T-helper 2 cell treated with Interferon-gamma antibody and Interleukin-4, amounts not matched to agents 5 μg/mL and 100 μg/mL, for 36 hours (primary cell): ENCODE measurements at regions not wholly inside any gene's neighbourhood (a gene's known extent, or its start where the extent isn't known, plus 50 kb on each side); places are given as distances from the start of the nearest gene placed in this dataset.
"Not testable (repeated sequence)": the region's sequence is repeated elsewhere in the genome, so short reads cannot be mapped to it uniquely, and the experiment has no call there.

Experiments used
- DNase-seq: peaks from one replicate; pipeline ENCODE4 v3.0.0; 2021; ENCODE audit warnings: low spot score
- H3K27ac Mint-ChIP-seq: one replicate; pipeline ENCODE4 v1.8.0; 2021; ENCODE audit warnings: mild to moderate bottlenecking, mixed read lengths
- H3K27me3 Mint-ChIP-seq: one replicate; pipeline ENCODE4 v1.8.0; 2021; ENCODE audit warnings: low read depth, mixed read lengths
- H3K36me3 Mint-ChIP-seq: one replicate; pipeline ENCODE4 v1.8.0; 2021; ENCODE audit warnings: low read depth, mixed read lengths
- H3K4me1 Mint-ChIP-seq: one replicate; pipeline ENCODE4 v1.8.0; 2021; ENCODE audit warnings: low read depth, mixed read lengths
- H3K4me3 Mint-ChIP-seq: one replicate; pipeline ENCODE4 v1.8.0; 2022; ENCODE audit warnings: mild to moderate bottlenecking, moderate library complexity, mixed read lengths
- H3K9me3 Mint-ChIP-seq: one replicate; pipeline ENCODE4 v1.8.0; 2021; ENCODE audit warnings: mixed read lengths

DNA sequence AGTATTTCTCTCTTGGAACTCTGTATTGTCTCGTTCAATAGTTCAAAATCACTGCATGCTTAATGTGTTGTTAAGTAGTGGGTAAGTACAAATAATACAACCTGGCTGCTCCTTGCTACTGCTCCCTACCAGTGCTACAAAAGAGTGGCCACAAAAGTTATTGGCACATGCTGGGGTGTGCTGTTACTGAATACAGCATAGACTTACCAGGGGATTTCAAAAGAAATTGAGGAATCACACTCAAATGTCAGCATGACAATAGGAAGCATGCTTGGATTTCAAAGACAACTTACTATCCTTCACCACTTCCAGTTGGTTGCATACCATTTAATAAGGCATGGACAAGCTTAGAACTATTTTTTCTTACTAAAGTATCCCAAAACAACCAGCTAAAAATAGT lies 1041.3 kb upstream of the SPRY2 start:
- no peaks in the 10 kb centered on the region for H3K4me1 Mint-ChIP-seq

GRCh38 chr13:81381560-81381959 lies 1040.6 kb upstream of the SPRY2 start:
- no peak overlapping the region for H3K27ac Mint-ChIP-seq
- no peaks in the 10 kb centered on the region for H3K27me3 Mint-ChIP-seq
- H3K36me3 Mint-ChIP-seq = no peaks in the 10 kb centered on the region
- H3K9me3 Mint-ChIP-seq = peaks cover 36% of the 10 kb centered on the region
- H3K4me3 Mint-ChIP-seq = no peak overlapping the region
- H3K4me1 Mint-ChIP-seq = no peaks in the 10 kb centered on the region
- no peak for DNase-seq

More for the DNA sequence above, 1041.3 kb upstream of the SPRY2 start:
- H3K4me3 Mint-ChIP-seq = no peak overlapping the region
- DNase-seq = no peak
- H3K27ac Mint-ChIP-seq = no peak overlapping the region
- H3K9me3 Mint-ChIP-seq = peaks cover 36% of the 10 kb centered on the region
- H3K27me3 Mint-ChIP-seq = no peaks in the 10 kb centered on the region
- no peaks in the 10 kb centered on the region for H3K36me3 Mint-ChIP-seq

GRCh38 chr13:81379183-81379582 lies 1038.3 kb upstream of the SPRY2 start:
- DNase-seq = no peak
- Mint-ChIP-seq H3K27ac (no peak overlapping the region), H3K4me1 (no peaks in the 10 kb centered on the region), H3K36me3 (no peaks in the 10 kb centered on the region), H3K9me3 (peaks cover 25% of the 10 kb centered on the region), H3K27me3 (no peaks in the 10 kb centered on the region), H3K4me3 (no peak overlapping the region)

- no peaks in the 10 kb centered on the region for H3K4me1 Mint-ChIP-seq
- no peaks in the 10 kb centered on the region for H3K36me3 Mint-ChIP-seq
- no peak overlapping the region for H3K27ac Mint-ChIP-seq
- H3K27me3 Mint-ChIP-seq = no peaks in the 10 kb centered on the region
- no peak for DNase-seq
- no peak overlapping the region for H3K4me3 Mint-ChIP-seq
- peaks cover 23% of the 10 kb centered on the region for H3K9me3 Mint-ChIP-seq
These were observed 1037.0 kb upstream of the SPRY2 start for GRCh38 chr13:81377921-81378320.

GRCh38 chr13:81375709-81376108 lies 1034.8 kb upstream of the SPRY2 start:
- H3K27ac Mint-ChIP-seq = no peak overlapping the region
- DNase-seq = no peak
- no peaks in the 10 kb centered on the region for H3K4me1 Mint-ChIP-seq
- H3K36me3 Mint-ChIP-seq = no peaks in the 10 kb centered on the region
- no peak overlapping the region for H3K4me3 Mint-ChIP-seq
- peaks cover 30% of the 10 kb centered on the region for H3K9me3 Mint-ChIP-seq
- no peaks in the 10 kb centered on the region for H3K27me3 Mint-ChIP-seq

DNA sequence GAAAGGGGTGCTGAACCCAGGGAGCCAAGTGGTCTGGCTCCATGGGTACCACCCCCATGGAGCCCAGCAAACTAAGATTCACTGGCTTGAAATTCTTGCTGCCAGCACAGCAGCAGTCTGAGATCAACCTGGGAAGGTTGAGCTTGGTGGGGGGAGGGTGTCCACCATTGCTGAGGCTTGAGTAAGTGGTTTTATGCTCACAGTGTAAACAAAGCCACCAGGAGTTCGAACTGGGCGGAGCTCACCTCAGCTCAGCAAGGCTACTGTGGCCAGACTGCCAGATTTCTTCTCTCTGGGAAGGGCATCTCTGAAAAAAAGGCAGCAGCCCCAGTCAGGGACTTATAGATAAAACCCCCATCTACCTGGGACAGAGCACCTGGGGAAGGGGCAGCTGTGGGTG lies 1021.8 kb upstream of the SPRY2 start:
- DNase-seq, H3K27me3 Mint-ChIP-seq, H3K36me3 Mint-ChIP-seq, H3K4me1 Mint-ChIP-seq, H3K27ac Mint-ChIP-seq, H3K4me3 Mint-ChIP-seq: not testable (repeated sequence)
- H3K9me3 Mint-ChIP-seq = peaks cover 33% of the 10 kb centered on the region

DNA sequence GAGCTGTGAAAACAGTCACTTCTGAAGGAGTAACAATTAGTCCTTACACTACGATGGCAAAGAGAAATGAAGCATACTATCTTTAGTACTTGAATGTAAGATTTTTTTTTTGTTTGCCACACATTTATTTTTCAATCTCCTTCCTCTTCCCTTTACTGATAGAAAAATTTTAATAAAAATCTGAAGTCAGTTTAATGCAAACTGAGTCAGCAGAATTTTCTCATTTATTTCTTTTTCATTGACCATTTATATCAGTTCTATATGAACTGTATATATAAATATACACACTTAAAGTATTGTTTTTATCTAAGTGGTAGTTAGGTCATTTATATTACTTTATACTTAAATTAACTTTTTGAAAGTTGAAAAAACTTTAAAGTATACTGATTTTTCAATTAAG lies 1009.1 kb upstream of the SPRY2 start:
- peaks cover 22% of the 10 kb centered on the region for H3K9me3 Mint-ChIP-seq
- no peak overlapping the region for H3K4me3 Mint-ChIP-seq
- no peak for DNase-seq
- no peaks in the 10 kb centered on the region for H3K27me3 Mint-ChIP-seq
- H3K36me3 Mint-ChIP-seq = no peaks in the 10 kb centered on the region
- H3K27ac Mint-ChIP-seq = no peak overlapping the region
- H3K4me1 Mint-ChIP-seq = no peaks in the 10 kb centered on the region

GRCh38 chr13:81340118-81341069 lies 999.5 kb upstream of the SPRY2 start:
- H3K36me3 Mint-ChIP-seq, H3K27ac Mint-ChIP-seq, H3K4me3 Mint-ChIP-seq, H3K27me3 Mint-ChIP-seq, H3K4me1 Mint-ChIP-seq, DNase-seq: not testable (repeated sequence)
- H3K9me3 Mint-ChIP-seq = peaks cover 25% of the 10 kb centered on the region

- H3K27me3 Mint-ChIP-seq, H3K27ac Mint-ChIP-seq, H3K4me1 Mint-ChIP-seq, H3K36me3 Mint-ChIP-seq, DNase-seq, H3K4me3 Mint-ChIP-seq: not testable (repeated sequence)
- peaks cover 19% of the 10 kb centered on the region for H3K9me3 Mint-ChIP-seq
These were observed 998.7 kb upstream of the SPRY2 start for GRCh38 chr13:81339666-81340065.

- no peak overlapping the region for H3K27ac Mint-ChIP-seq
- H3K36me3 Mint-ChIP-seq = no peaks in the 10 kb centered on the region
- DNase-seq = no peak
- no peaks in the 10 kb centered on the region for H3K27me3 Mint-ChIP-seq
- H3K4me3 Mint-ChIP-seq = no peak overlapping the region
- H3K9me3 Mint-ChIP-seq = peaks cover 4% of the 10 kb centered on the region
- no peaks in the 10 kb centered on the region for H3K4me1 Mint-ChIP-seq
These were observed 993.6 kb upstream of the SPRY2 start for GRCh38 chr13:81334481-81334880.

DNA sequence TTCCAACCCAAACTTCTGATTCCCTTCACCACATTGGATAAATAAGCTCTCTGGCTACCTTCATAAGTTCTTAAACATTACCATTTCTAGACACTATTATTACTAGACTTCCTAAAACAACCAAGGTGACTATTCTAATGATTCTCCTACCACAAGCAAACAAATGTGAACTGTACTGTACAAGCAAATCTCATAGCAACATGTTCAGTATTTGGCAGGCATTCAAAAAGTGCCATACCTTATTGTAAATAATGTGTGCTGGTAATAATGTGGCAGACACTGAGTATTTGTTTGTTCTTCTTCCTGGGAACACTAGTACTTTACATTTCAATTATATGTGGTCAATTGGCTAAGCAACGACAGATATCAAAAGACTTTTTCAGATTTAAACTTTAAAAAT lies 986.0 kb upstream of the SPRY2 start:
- no peaks in the 10 kb centered on the region for H3K4me1 Mint-ChIP-seq
- no peaks in the 10 kb centered on the region for H3K27me3 Mint-ChIP-seq
- no peak overlapping the region for H3K27ac Mint-ChIP-seq
- no peaks in the 10 kb centered on the region for H3K36me3 Mint-ChIP-seq
- DNase-seq = no peak
- H3K9me3 Mint-ChIP-seq = peaks cover 18% of the 10 kb centered on the region
- H3K4me3 Mint-ChIP-seq = no peak overlapping the region

- H3K27ac Mint-ChIP-seq = no peak overlapping the region
- no peaks in the 10 kb centered on the region for H3K4me1 Mint-ChIP-seq
- H3K4me3 Mint-ChIP-seq = no peak overlapping the region
- no peaks in the 10 kb centered on the region for H3K36me3 Mint-ChIP-seq
- no peak for DNase-seq
- H3K9me3 Mint-ChIP-seq = peaks cover 25% of the 10 kb centered on the region
- no peaks in the 10 kb centered on the region for H3K27me3 Mint-ChIP-seq
These were observed 979.6 kb upstream of the SPRY2 start for GRCh38 chr13:81320516-81320915.

DNA sequence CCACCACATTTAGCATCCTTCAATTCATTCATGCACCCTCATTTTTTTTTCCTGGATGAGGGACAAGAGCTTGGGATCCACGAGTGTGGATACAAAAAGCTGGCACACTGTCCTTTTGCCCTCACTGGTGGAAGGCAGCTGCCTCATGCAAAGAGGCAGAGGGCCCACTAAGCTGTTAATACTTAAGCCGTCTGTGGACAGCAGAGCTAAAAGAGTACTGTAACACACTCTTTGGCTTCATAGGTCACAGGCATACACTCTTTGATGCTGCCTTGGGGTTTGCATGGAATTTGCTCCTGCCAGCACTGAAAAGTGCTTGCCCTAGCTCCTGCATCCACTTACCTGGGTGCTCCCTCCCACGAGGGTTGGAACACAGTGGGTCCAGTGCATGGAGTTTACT lies 978.4 kb upstream of the SPRY2 start:
- Mint-ChIP-seq H3K27me3 (no peaks in the 10 kb centered on the region), H3K4me3 (no peak overlapping the region), H3K36me3 (no peaks in the 10 kb centered on the region), H3K9me3 (peaks cover 23% of the 10 kb centered on the region), H3K4me1 (no peaks in the 10 kb centered on the region), H3K27ac (no peak overlapping the region)
- no peak for DNase-seq

DNA sequence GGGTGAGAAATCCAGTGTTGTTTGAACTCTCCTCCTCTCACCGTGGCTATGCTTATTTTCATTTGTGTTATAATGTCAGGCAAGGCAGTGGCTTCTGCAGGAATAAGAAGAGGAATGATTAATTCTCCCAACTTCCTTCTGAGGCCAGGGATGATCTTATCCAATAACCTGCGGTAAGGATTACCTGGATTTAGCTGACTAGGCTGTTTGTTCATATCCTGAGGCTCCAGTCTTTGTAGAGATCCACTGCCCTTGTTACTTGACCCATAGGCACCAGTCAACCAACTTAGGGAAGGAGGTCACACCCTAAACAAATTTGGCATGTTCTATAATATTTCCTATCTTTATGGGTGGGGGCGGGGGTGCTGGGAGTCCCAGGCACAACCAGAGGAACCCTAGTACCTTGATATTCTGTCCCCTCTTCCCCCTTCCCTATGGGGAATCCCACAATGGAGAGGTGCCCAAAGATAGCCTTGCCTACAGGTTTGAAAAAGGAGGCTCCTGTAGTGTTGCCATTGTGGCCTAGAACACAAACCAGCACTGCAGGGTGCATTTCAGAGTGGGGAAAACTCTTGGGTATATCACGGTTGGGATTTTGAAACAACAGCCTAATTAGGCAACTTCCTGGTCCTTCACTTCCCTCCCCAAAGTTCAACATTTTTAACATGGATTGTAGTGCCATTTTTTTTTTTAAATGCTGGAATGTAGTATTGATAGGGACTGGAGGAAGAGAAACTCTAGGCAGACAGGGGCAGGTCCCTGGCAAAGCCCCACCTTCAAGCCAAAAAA lies 977.5 kb upstream of the SPRY2 start:
- no peak overlapping the region for H3K27ac Mint-ChIP-seq
- DNase-seq = no peak
- no peaks in the 10 kb centered on the region for H3K27me3 Mint-ChIP-seq
- H3K4me1 Mint-ChIP-seq = no peaks in the 10 kb centered on the region
- H3K9me3 Mint-ChIP-seq = peaks cover 17% of the 10 kb centered on the region
- H3K4me3 Mint-ChIP-seq = no peak overlapping the region
- H3K36me3 Mint-ChIP-seq = no peaks in the 10 kb centered on the region
